ENCODE measurements at regions not wholly inside any gene's neighbourhood (a gene's known extent, or its start where the extent isn't known, plus 50 kb on each side); places are given as distances from the start of the nearest gene placed in this dataset.

DNA sequence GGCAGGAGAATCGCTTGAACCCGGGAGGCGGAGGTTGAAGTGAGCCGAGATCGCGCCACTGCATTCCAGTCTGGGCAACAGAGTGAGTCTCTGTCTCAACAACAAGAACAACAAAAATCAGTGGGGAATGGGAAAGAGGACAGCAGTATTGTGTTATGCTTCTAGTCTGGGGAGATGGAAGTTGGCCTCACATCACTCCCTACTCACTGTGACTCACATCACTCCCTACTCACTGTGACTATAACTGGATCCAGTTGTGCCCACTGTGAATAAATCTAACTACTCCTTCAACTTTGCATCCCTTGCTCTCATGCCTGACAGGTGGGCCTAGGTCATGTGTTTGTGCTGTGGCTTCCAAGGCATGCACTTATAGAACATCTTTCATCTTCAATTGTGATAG is 285.4 kb upstream of the USP24 start:
- DNase-seq (ENCODE audit: low read depth in 1 of 2, low spot score in 2 of 2) = no peak

DNA sequence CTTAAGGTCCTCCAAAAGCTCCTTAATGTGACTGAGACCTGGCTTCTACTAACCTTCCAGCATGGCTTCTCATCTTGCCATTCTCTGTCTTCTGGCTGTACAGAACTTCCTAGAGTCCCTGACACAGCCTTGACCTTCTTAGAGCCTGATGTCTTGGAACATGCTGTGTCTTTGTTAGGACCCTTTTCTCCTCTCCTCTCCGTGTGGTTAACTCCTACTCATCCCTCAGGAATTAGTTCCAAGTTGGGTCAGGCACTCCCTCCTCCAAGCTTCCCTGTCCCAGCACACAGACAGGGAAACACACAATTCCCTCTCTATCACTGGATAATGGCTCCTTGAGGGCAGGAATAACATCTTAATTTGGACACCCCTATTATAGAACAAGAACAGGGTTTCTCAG is 275.4 kb upstream of the USP24 start:
- Histone ChIP-seq H3K27ac (no peak overlapping the region), H3K27me3 (replicated peaks) (no peaks in the 10 kb centered on the region), H3K36me3 (no peaks in the 10 kb centered on the region), H3K9me3 (replicated peaks) (no peaks in the 10 kb centered on the region), H3K4me1 (replicated peaks) (peaks cover 8% of the 10 kb centered on the region; the same call in 1 of the 2 replicates), H3K4me3 (no peak overlapping the region)
- peak in 1 of 2 experiments; percentile 21 for DNase-seq (ENCODE audit: low read depth in 1 of 2, low spot score in 2 of 2)

More for the DNA sequence above, 285.4 kb upstream of the USP24 start:
- no peak overlapping the region for H3K27ac ChIP-seq
- no peaks in the 10 kb centered on the region for H3K36me3 ChIP-seq
- no peaks in the 10 kb centered on the region for H3K9me3 ChIP-seq (replicated peaks)
- no peaks in the 10 kb centered on the region for H3K27me3 ChIP-seq (replicated peaks)
- H3K4me1 ChIP-seq (replicated peaks) = peaks cover 17% of the 10 kb centered on the region
- H3K4me3 ChIP-seq = no peak overlapping the region

DNA sequence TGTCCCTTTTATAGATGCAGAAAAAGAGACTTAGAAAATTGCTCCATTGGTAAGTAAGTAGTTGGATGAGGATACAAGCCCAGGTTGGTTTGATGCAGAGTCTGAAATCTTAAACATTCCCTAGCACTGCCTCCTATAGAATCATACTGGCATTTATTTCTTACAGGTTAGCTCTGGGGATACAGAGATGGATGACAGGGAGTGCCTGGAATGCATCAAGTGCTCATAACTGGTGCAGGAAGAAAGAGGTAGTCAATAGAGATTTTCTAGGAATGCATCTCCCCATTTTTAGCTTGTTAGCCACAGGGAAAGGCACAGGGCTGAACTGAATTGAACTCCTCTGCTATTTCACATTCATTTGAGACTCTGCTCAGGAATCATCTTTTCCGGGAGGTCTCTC is 269.0 kb upstream of the USP24 start:
- H3K9me3 ChIP-seq (replicated peaks) = no peaks in the 10 kb centered on the region
- no peak overlapping the region for H3K27ac ChIP-seq
- H3K36me3 ChIP-seq = no peaks in the 10 kb centered on the region
- H3K27me3 ChIP-seq (replicated peaks) = no peaks in the 10 kb centered on the region
- no peak overlapping the region for H3K4me3 ChIP-seq
- H3K4me1 ChIP-seq (replicated peaks) = no peaks in the 10 kb centered on the region
- DNase-seq (ENCODE audit: low read depth in 1 of 2, low spot score in 2 of 2) = no peak

DNA sequence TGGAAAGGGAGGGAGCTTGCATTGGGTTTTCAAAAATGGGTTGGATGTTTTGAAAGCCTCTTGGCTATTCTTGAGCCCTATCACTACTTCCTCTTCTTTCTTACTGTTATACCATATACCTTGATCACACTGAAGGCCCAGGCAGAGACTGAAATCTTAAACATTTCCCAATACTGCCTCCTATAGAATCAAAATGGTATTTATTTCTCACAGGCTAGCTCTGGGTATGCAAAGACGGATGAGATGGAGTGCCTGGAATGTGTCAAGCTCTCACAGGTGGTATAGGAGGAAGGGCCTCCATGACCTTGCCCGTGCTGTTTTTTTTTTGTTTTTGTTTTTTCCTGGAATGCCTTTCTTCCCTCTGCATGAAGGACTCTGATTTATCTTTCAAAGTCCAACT is 268.4 kb upstream of the USP24 start:
- Histone ChIP-seq H3K27ac (no peak overlapping the region), H3K4me3 (no peak overlapping the region), H3K36me3 (no peaks in the 10 kb centered on the region), H3K4me1 (replicated peaks) (no peaks in the 10 kb centered on the region), H3K27me3 (replicated peaks) (no peaks in the 10 kb centered on the region), H3K9me3 (replicated peaks) (no peaks in the 10 kb centered on the region)
- DNase-seq (ENCODE audit: low read depth in 1 of 2, low spot score in 2 of 2) = no peak

DNA sequence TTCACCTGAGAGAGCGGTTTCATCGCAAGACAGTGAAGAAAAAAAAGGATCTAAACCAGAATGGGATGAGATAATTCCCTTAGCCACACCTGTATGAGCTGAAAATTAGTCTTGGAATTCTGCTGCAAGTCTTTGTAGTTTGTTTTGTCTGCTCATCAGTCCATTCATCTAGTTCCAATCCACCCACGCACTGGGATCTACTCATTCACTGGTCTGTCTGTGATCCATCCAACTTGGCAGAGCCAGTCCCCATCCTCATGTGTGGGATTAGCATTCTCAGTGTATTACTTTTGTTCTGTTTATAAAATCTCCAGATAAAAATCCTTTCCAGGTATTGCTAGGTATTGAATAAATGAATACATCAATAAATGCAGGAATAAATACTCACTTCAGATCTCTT is 266.5 kb upstream of the USP24 start:
- no peak overlapping the region for H3K4me3 ChIP-seq
- no peak overlapping the region for H3K27ac ChIP-seq
- H3K27me3 ChIP-seq (replicated peaks) = no peaks in the 10 kb centered on the region
- H3K36me3 ChIP-seq = no peaks in the 10 kb centered on the region
- no peak for DNase-seq (ENCODE audit: low read depth in 1 of 2, low spot score in 2 of 2)
- H3K4me1 ChIP-seq (replicated peaks) = no peaks in the 10 kb centered on the region
- no peaks in the 10 kb centered on the region for H3K9me3 ChIP-seq (replicated peaks)

DNA sequence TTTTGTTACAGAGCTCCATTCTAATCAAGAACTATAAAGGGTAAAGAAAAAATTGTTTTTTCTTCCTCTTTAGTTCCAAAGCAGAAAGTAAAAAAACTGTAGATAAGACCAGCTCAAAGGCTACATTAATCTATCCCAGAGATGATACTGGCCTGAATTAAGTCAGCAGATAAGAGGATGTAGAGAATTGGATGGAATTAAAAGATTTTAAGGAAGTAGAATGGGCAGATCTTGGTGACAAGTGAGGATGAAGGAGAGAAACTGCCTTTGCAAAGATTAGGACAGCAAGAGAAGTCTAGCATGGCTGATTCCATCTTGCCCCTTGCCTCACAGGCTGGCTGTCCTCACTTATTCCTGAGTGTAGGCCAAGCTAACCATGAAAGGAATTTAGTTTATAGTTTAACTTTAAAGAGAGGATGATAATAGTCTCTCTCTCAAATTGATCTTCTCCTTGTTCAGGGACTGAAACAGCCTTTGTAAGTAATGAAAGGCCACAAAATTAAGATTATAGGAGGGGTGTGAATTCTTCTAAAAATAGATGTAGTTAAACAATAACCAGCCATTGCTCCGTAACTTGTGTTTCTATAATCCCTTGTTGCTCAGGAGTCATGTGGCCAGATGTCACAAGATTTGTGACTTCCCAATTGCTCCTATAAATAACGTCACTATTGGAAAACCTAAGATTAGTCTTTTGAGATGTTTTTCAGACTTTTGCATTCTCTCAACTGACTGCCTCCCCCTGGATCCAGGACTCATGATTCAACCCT is 265.0 kb upstream of the USP24 start:
- H3K27ac ChIP-seq = no peak overlapping the region
- no peaks in the 10 kb centered on the region for H3K36me3 ChIP-seq
- no peak for DNase-seq (ENCODE audit: low read depth in 1 of 2, low spot score in 2 of 2)

GRCh38 chr1:55478742-55479141 is 263.6 kb upstream of the USP24 start:
- H3K36me3 ChIP-seq = no peaks in the 10 kb centered on the region
- peak in 1 of 2 experiments; percentile 13 for DNase-seq (ENCODE audit: low read depth in 1 of 2, low spot score in 2 of 2)
- H3K27me3 ChIP-seq (replicated peaks) = no peaks in the 10 kb centered on the region
- no peak overlapping the region for H3K27ac ChIP-seq
- H3K9me3 ChIP-seq (replicated peaks) = no peaks in the 10 kb centered on the region
- no peaks in the 10 kb centered on the region for H3K4me1 ChIP-seq (replicated peaks)
- H3K4me3 ChIP-seq = no peak overlapping the region

More for the DNA sequence above, 265.0 kb upstream of the USP24 start:
- no peaks in the 10 kb centered on the region for H3K9me3 ChIP-seq (replicated peaks)
- no peak overlapping the region for H3K4me3 ChIP-seq
- no peaks in the 10 kb centered on the region for H3K27me3 ChIP-seq (replicated peaks)
- H3K4me1 ChIP-seq (replicated peaks) = no peaks in the 10 kb centered on the region

DNA sequence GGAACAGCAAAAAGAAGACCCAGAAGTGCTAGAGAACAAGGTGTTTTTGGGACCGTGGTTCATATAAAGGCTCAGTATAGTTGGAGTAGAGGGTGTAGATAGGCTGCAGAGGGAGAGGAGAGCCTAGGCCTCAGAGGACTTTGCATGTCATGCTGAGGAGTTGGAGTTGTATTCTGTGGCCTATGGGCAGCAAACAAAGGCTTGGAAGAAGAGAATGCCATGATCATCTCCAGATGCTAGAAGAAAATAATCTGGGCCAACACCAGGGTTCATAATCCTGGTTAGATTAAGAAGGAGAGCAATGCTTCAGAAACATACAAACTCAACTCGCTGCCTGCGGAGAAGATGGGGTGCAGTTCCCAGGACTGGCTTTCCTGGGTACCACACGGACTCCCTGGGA is 262.8 kb upstream of the USP24 start:
- Histone ChIP-seq H3K4me1 (replicated peaks) (no peaks in the 10 kb centered on the region), H3K27me3 (replicated peaks) (no peaks in the 10 kb centered on the region), H3K4me3 (no peak overlapping the region), H3K9me3 (replicated peaks) (no peaks in the 10 kb centered on the region), H3K27ac (no peak overlapping the region), H3K36me3 (no peaks in the 10 kb centered on the region)
- no peak for DNase-seq (ENCODE audit: low read depth in 1 of 2, low spot score in 2 of 2)

- no peak for DNase-seq (ENCODE audit: low read depth in 1 of 2, low spot score in 2 of 2)
- Histone ChIP-seq H3K27ac (no peak overlapping the region), H3K27me3 (replicated peaks) (no peaks in the 10 kb centered on the region), H3K9me3 (replicated peaks) (no peaks in the 10 kb centered on the region), H3K36me3 (no peaks in the 10 kb centered on the region), H3K4me3 (no peak overlapping the region), H3K4me1 (replicated peaks) (no peaks in the 10 kb centered on the region)
Observed at GRCh38 chr1:55476445-55477015, 261.4 kb upstream of the USP24 start.

- H3K9me3 ChIP-seq (replicated peaks) = no peaks in the 10 kb centered on the region
Observed at GRCh38 chr1:55474168-55474786, 259.1 kb upstream of the USP24 start.

DNA sequence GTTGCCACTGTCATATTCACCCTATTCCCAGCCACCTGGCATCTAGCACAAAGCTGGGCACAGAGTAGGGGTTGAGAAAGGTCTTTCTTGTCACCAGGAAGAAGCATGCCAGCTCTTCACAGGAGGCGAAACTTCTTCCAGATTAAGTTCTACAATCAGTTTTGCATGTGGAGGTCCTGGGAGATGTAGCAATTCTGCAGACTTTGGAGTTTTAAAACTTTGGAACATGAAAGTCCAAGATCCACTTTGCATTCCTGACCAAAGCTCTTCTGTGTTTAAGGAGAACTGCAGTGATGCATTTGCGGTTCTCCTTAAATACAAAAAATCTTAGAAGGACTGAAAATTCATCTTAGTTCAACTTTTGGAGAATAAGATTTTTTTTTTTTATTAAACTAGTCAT is 258.5 kb upstream of the USP24 start:
- Histone ChIP-seq H3K4me3 (no peak overlapping the region), H3K4me1 (replicated peaks) (no peaks in the 10 kb centered on the region), H3K9me3 (replicated peaks) (no peaks in the 10 kb centered on the region), H3K27ac (no peak overlapping the region), H3K36me3 (no peaks in the 10 kb centered on the region), H3K27me3 (replicated peaks) (no peaks in the 10 kb centered on the region)
- no peak for DNase-seq (ENCODE audit: low read depth in 1 of 2, low spot score in 2 of 2)

More at GRCh38 chr1:55474168-55474786, 259.1 kb upstream of the USP24 start:
- no peak overlapping the region for H3K4me3 ChIP-seq
- no peak for DNase-seq (ENCODE audit: low read depth in 1 of 2, low spot score in 2 of 2)
- H3K27me3 ChIP-seq (replicated peaks) = no peaks in the 10 kb centered on the region
- H3K4me1 ChIP-seq (replicated peaks) = no peaks in the 10 kb centered on the region
- H3K36me3 ChIP-seq = no peaks in the 10 kb centered on the region
- no peak overlapping the region for H3K27ac ChIP-seq

DNA sequence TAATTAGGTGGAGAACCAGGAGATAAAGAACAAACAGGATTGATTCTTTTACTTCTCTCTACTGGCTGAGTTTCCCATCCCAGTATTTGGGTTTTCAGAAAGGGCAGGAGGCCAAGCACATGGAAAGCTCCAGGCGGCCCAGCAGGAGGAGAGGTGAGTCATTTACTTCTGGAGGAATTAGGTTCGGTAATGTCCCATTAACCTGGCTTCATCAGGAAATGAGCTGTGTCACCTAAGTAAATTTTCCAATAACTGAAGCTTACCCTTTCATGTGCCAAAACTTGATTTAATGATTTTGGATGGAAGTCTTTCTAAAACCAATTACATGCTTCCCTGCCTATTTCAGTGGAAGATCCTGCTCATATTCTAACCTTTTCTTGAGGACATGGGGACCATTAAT is 257.6 kb upstream of the USP24 start:
- H3K27ac ChIP-seq = no peak overlapping the region
- no peaks in the 10 kb centered on the region for H3K36me3 ChIP-seq
- H3K4me3 ChIP-seq = no peak overlapping the region
- H3K27me3 ChIP-seq (replicated peaks) = no peaks in the 10 kb centered on the region
- DNase-seq (ENCODE audit: low read depth in 1 of 2, low spot score in 2 of 2) = no peak
- no peaks in the 10 kb centered on the region for H3K4me1 ChIP-seq (replicated peaks)
- H3K9me3 ChIP-seq (replicated peaks) = no peaks in the 10 kb centered on the region

DNA sequence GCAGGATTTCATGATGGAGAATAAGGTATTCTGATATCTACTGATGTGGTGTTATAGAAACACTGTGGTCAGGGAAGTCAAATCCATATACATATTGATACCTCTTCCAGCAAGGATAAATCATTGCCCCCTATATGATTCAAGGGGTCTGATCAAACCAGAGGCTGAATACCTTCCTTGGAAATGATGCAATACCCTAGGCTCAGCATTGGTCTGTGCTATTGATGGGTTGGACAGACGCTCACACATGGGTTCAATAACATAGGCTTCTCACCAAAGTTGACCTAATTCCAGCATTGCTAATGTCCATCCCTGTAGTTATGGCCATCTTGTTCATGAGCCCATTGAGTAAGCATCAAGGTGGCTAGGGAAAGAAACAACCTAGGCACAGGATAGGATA is 257.0 kb upstream of the USP24 start:
- Histone ChIP-seq H3K4me3 (no peak overlapping the region), H3K9me3 (replicated peaks) (no peaks in the 10 kb centered on the region), H3K36me3 (no peaks in the 10 kb centered on the region), H3K4me1 (replicated peaks) (no peaks in the 10 kb centered on the region), H3K27me3 (replicated peaks) (no peaks in the 10 kb centered on the region), H3K27ac (no peak overlapping the region)
- DNase-seq (ENCODE audit: low read depth in 1 of 2, low spot score in 2 of 2) = no peak

- no peak for DNase-seq (ENCODE audit: low read depth in 1 of 2, low spot score in 2 of 2)
- Histone ChIP-seq H3K36me3 (no peaks in the 10 kb centered on the region), H3K4me1 (replicated peaks) (no peaks in the 10 kb centered on the region), H3K27ac (no peak overlapping the region), H3K9me3 (replicated peaks) (no peaks in the 10 kb centered on the region), H3K27me3 (replicated peaks) (no peaks in the 10 kb centered on the region), H3K4me3 (no peak overlapping the region)
Observed at GRCh38 chr1:55468142-55468795, 253.1 kb upstream of the USP24 start.

Measured in SJSA1 (cell line).